Esophagus squamous epithelium (tissue), 5 donors: ENCODE measurements at regions not wholly inside any gene's neighbourhood (a gene's known extent, or its start where the extent isn't known, plus 50 kb on each side); places are given as distances from the start of the nearest gene placed in this dataset.

ENCODE experiments used
- DNase-seq: peaks from one replicate; lab custom pipeline; 2025; lab: John Stamatoyannopoulos, UW
- H3K27ac ChIP-seq, 4 donors: fragments of 200-600 bp; sonication (generic); one replicate each; pipeline ENCODE4 v1.5.1; 2016 to 2019; ENCODE audit warnings: mild to moderate bottlenecking in 1 of 4
- H3K27me3 ChIP-seq, 4 donors: fragments of 200-600 bp; sonication (generic); 1 replicate in 3 of 4; 2 replicates in 1 of 4; pipeline versions ENCODE4 v1.5.1 to v1.6.0; 2017 to 2021; ENCODE audit warnings: antibody characterized with exemption in 1 of 4
- H3K36me3 ChIP-seq, 3 donors: fragments of 200-600 bp; sonication (generic); one replicate each; pipeline ENCODE4 v1.5.1; 2016 to 2019
- H3K4me1 ChIP-seq, 3 donors: fragments of 200-600 bp; sonication (generic); one replicate each; pipeline ENCODE4 v1.5.1; 2017 to 2019
- H3K4me3 ChIP-seq, 4 donors: fragments of 200-600 bp; sonication (generic); 1 replicate in 3 of 4; 2 replicates in 1 of 4; pipeline ENCODE4 v1.5.1; 2016 to 2019; ENCODE audit warnings: mild to moderate bottlenecking in 2 of 4, moderate library complexity in 1 of 4
- H3K9me3 ChIP-seq, 3 donors: fragments of 200-600 bp; sonication (generic); one replicate each; pipeline ENCODE4 v1.5.1; 2016 to 2019
- CTCF ChIP-seq, 6 experiments: fragments of 450-650 bp in 4 of 6; fragments of 200-600 bp in 2 of 6; sonication (generic) in 2 of 6; IDR thresholded peaks; one replicate each; pipeline ENCODE4 v1.5.1; 2016 to 2019; ENCODE audit warnings: antibody characterized with exemption in 6 of 6, mild to moderate bottlenecking in 4 of 6, moderate library complexity in 4 of 6
- POLR2A ChIP-seq, 4 donors: fragments of 450-650 bp; IDR thresholded peaks; one replicate each; pipeline ENCODE4 v1.6.1; 2017; ENCODE audit warnings: antibody characterized with exemption in 4 of 4, mild to moderate bottlenecking in 4 of 4, moderate library complexity in 3 of 4
- WGBS, 2 donors: methylation state at CpG; one replicate each; pipeline ENCODE4 v1.1.5; 2018; 5-methylcytosine and 5-hydroxymethylcytosine counted together
- intact Hi-C: fragments of 100-400 bp; cut with DNase I; formaldehyde crosslinking; loops from one replicate; pipeline ENCODE4 v1.15.0; 2022
- donor health status: DM: yes; HTN: yes; CAD: no.

GRCh38 chr7:109391240-109391639 lies 821.6 kb downstream of the DNAJB9 start:
- intact Hi-C loops: no loop called here
- H3K9me3 ChIP-seq: no peaks in the 10 kb centered on the region
- TF ChIP-seq CTCF (IDR thresholded peaks at IDR 0.05): no peak
- no peak for TF ChIP-seq POLR2A (IDR thresholded peaks at IDR 0.05)
- no peaks in the 10 kb centered on the region for H3K27me3 ChIP-seq
- DNase-seq: no peak
- H3K4me3 ChIP-seq: no peak overlapping the region
- H3K4me1 ChIP-seq: no peaks in the 10 kb centered on the region
- no peak overlapping the region for H3K27ac ChIP-seq
- 74 to 78% methylated on average over 3 of the region's 3 CpGs for WGBS, 2 donors
- H3K36me3 ChIP-seq: no peaks in the 10 kb centered on the region

- intact Hi-C loops: no loop called here
- TF ChIP-seq CTCF (IDR thresholded peaks at IDR 0.05): no peak
- TF ChIP-seq POLR2A (IDR thresholded peaks at IDR 0.05): no peak
- 70 to 74% methylated on average over 1 of the region's 1 CpG for WGBS, 2 donors
These were observed 832.4 kb downstream of the DNAJB9 start for GRCh38 chr7:109402107-109402506.

GRCh38 chr7:109407756-109408155 lies 838.1 kb downstream of the DNAJB9 start:
- no peak for TF ChIP-seq POLR2A (IDR thresholded peaks at IDR 0.05)
- no peak for TF ChIP-seq CTCF (IDR thresholded peaks at IDR 0.05)
- Histone ChIP-seq H3K27me3 (no peaks in the 10 kb centered on the region), H3K4me3 (no peak overlapping the region), H3K9me3 (no peaks in the 10 kb centered on the region), H3K4me1 (no peaks in the 10 kb centered on the region), H3K27ac (no peak overlapping the region), H3K36me3 (no peaks in the 10 kb centered on the region)
- DNase-seq: no peak
- 81 to 84% methylated on average over 3 of the region's 3 CpGs for WGBS, 2 donors
- intact Hi-C loops: no loop called here

More at GRCh38 chr7:109402107-109402506, 832.4 kb downstream of the DNAJB9 start:
- H3K27me3 ChIP-seq: no peaks in the 10 kb centered on the region
- no peak overlapping the region for H3K27ac ChIP-seq
- DNase-seq: no peak
- H3K9me3 ChIP-seq: no peaks in the 10 kb centered on the region
- H3K36me3 ChIP-seq: no peaks in the 10 kb centered on the region
- no peak overlapping the region for H3K4me3 ChIP-seq
- no peaks in the 10 kb centered on the region for H3K4me1 ChIP-seq

GRCh38 chr7:109437957-109438356 lies 868.3 kb downstream of the DNAJB9 start:
- TF ChIP-seq CTCF (IDR thresholded peaks at IDR 0.05) (no peak), POLR2A (IDR thresholded peaks at IDR 0.05) (no peak)
- H3K27me3 ChIP-seq: no peaks in the 10 kb centered on the region
- intact Hi-C loops: no loop called here
- WGBS, 2 donors: 78 to 84% methylated on average over 2 of the region's 2 CpGs
- H3K9me3 ChIP-seq: no peaks in the 10 kb centered on the region
- H3K4me1 ChIP-seq: no peaks in the 10 kb centered on the region
- no peak overlapping the region for H3K4me3 ChIP-seq
- H3K27ac ChIP-seq: no peak overlapping the region
- DNase-seq: no peak
- no peaks in the 10 kb centered on the region for H3K36me3 ChIP-seq

- Histone ChIP-seq H3K4me3 (no peak overlapping the region), H3K36me3 (no peaks in the 10 kb centered on the region), H3K27me3 (no peaks in the 10 kb centered on the region), H3K4me1 (no peaks in the 10 kb centered on the region), H3K27ac (no peak overlapping the region), H3K9me3 (peaks cover 0 to 2% (median 0%) of the 10 kb centered on the region in 3 donors)
- 80 to 100% methylated on average over 1 of the region's 1 CpG for WGBS, 2 donors
- TF ChIP-seq POLR2A (IDR thresholded peaks at IDR 0.05) (no peak), CTCF (IDR thresholded peaks at IDR 0.05) (no peak)
- DNase-seq: no peak
- intact Hi-C loops: no loop called here
These were observed 880.1 kb downstream of the DNAJB9 start for GRCh38 chr7:109449760-109450159.
